ENCODE measurements at regions not wholly inside any gene's neighbourhood (a gene's known extent, or its start where the extent isn't known, plus 50 kb on each side); places are given as distances from the start of the nearest gene placed in this dataset.
"Not testable (repeated sequence)": the region's sequence is repeated elsewhere in the genome, so short reads cannot be mapped to it uniquely, and the experiment has no call there.

DNA sequence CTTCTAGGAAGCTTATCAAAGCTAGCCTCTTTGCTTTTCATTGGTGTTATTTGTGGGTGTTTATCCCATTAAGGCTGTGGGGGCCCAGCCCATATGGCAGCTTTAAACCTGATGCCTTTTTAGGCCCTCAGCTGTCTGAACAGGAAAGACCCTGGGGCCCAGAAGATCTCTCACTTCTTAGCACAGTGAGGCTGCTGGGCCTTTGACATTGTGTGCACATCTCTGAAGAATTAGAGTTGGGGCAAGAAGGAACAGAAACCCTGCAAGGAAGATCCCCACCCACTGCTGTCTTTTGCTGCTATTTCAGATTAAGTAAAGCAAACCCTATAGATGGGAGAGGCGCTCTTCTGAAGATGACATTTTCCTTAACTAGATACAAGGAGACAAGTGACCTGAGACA lies 250.0 kb downstream of the SMAD2 start:
- FAIRE-seq (no peak), DNase-seq (ENCODE audit: insufficient read length, low spot score) (no peak)
- TF ChIP-seq POLR2A (IDR thresholded peaks at IDR 0.05; ENCODE audit: low read depth, low read length): no peak

- TF ChIP-seq POLR2A (IDR thresholded peaks at IDR 0.05; ENCODE audit: low read depth, low read length): no peak
- FAIRE-seq: no peak
Observed at GRCh38 chr18:47679864-47680263, 250.6 kb downstream of the SMAD2 start.

GRCh38 chr18:47677952-47678351 lies 252.5 kb downstream of the SMAD2 start:
- FAIRE-seq: no peak
- no peak for DNase-seq (ENCODE audit: insufficient read length, low spot score)
- no peak for TF ChIP-seq POLR2A (IDR thresholded peaks at IDR 0.05; ENCODE audit: low read depth, low read length)

More at GRCh38 chr18:47679864-47680263, 250.6 kb downstream of the SMAD2 start:
- no peak for DNase-seq (ENCODE audit: insufficient read length, low spot score)

- FAIRE-seq (no peak), DNase-seq (ENCODE audit: insufficient read length, low spot score) (no peak)
- no peak for TF ChIP-seq POLR2A (IDR thresholded peaks at IDR 0.05; ENCODE audit: low read depth, low read length)
Observed at GRCh38 chr18:47669815-47670214, 260.6 kb downstream of the SMAD2 start.

GRCh38 chr18:47658498-47658897 lies 272.0 kb downstream of the SMAD2 start:
- TF ChIP-seq POLR2A (IDR thresholded peaks at IDR 0.05; ENCODE audit: low read depth, low read length): no peak
- FAIRE-seq: no peak
- no peak for DNase-seq (ENCODE audit: insufficient read length, low spot score)

DNA sequence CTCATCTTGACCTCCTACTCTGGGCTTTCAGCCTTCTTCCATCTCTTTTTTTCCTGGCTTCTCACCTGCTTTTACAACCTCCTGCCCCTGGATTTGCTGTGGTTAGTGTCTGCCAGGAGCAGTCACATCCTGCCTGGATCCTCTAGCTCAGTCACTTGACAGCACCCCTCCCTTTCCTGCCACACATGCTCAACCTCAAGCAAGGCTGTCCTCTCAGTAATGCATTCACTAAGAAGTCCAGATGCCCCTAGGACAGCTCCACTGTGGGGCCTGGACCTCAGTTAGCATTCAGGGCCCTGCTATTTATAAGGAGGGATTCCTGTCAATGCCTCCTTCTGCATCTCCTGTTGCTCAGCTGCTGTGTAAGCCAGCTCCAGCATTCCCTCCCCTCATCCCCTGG lies 275.5 kb downstream of the SMAD2 start:
- no peak for TF ChIP-seq POLR2A (IDR thresholded peaks at IDR 0.05; ENCODE audit: low read depth, low read length)

DNA sequence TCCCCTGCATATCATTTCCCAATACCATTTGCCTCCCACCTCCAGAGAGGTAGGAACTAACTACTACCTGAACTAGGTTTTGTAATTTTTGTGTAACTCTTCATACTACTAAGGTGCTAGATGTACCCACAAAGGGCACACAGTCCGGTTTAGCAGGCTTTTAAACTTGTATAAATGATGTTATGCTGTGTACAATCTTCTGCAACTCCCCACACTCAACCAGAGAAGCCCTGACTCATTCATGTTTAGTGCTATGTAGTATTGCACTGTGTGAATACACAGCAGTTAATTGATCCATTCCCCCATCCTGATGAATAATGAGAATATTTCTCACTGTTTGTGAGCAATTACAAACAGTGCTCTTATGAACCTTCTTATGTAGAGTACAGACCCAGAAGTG lies 285.6 kb downstream of the SMAD2 start:
- TF ChIP-seq POLR2A (IDR thresholded peaks at IDR 0.05; ENCODE audit: low read depth, low read length): no peak
- DNase-seq (ENCODE audit: insufficient read length, low spot score) (no peak), FAIRE-seq (no peak)

More for the DNA sequence above, 275.5 kb downstream of the SMAD2 start:
- FAIRE-seq (no peak), DNase-seq (ENCODE audit: insufficient read length, low spot score) (no peak)

DNA sequence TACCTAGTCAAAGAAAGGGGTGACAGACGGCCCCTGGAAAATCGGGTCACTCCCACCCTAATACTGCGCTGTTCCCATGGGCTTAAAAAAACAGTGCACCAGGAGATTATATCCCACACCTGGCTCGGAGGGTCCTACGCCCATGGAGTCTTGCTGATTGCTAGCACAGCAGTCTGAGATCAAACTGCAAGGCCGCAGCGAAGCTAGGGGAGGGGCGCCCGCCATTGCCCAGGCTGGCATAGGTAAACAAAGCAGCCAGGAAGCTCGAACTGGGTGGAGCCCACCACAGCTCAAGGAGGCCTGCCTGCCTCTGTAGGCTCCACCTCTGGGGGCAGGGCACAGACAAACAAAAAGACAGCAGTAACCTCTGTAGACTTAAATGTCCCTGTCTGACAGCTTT lies 292.9 kb downstream of the SMAD2 start:
- FAIRE-seq; DNase-seq (ENCODE audit: insufficient read length, low spot score): not testable (repeated sequence)

DNA sequence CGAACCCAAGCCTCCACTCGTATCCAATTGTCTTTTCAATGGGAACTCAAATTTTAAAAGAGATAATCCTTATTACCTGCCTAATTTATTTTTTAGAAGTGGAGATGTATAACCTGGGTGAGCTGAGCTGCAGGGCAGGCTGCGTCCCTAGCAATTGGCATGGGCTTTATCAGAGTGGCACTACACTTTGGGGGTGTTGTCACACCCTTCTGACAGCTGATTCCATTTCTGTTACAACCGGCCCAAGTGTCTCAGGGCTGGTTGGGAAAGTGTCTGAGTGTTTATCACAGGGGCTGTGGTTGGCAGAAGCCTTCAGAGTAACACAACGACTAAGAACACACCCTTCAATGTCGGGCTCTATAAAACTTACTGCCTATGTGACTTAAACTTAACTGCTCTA lies 295.0 kb downstream of the SMAD2 start:
- no peak for TF ChIP-seq POLR2A (IDR thresholded peaks at IDR 0.05; ENCODE audit: low read depth, low read length)
- DNase-seq (ENCODE audit: insufficient read length, low spot score): no peak
- FAIRE-seq: no peak

- no peak for FAIRE-seq
- TF ChIP-seq POLR2A (IDR thresholded peaks at IDR 0.05; ENCODE audit: low read depth, low read length): no peak
- no peak for DNase-seq (ENCODE audit: insufficient read length, low spot score)
Observed at GRCh38 chr18:47632970-47633635, 297.4 kb downstream of the SMAD2 start.

- no peak for DNase-seq (ENCODE audit: insufficient read length, low spot score)
- TF ChIP-seq POLR2A (IDR thresholded peaks at IDR 0.05; ENCODE audit: low read depth, low read length): no peak
- FAIRE-seq: no peak
Observed at GRCh38 chr18:47628893-47629292, 301.6 kb downstream of the SMAD2 start.

DNA sequence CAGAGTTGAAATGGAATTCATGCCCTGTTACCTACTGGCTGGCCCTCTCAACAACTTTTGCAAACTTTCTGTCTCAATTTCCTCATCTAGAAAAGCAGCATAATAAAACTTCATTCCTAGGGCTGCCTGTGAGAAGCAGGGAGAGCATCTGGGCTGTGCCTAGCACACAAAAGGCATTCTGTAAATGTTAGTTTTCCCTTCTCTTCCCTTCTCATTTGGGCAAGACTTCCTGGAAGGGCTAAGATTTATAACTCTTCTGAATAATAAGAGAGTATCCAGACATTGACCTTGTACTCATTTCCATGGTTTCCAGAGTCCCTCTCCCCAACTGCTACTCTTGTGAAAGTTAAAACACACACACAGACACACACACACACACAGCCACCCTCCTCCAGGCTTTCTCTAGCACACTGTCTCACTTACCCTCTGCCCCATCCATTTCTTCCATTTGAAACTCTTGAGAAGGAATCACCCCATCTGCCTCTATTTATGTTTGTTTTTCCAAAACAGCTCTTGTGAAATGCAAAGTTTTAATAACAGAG lies 302.1 kb downstream of the SMAD2 start:
- no peak for TF ChIP-seq POLR2A (IDR thresholded peaks at IDR 0.05; ENCODE audit: low read depth, low read length)
- FAIRE-seq (no peak), DNase-seq (ENCODE audit: insufficient read length, low spot score) (no peak)

DNA sequence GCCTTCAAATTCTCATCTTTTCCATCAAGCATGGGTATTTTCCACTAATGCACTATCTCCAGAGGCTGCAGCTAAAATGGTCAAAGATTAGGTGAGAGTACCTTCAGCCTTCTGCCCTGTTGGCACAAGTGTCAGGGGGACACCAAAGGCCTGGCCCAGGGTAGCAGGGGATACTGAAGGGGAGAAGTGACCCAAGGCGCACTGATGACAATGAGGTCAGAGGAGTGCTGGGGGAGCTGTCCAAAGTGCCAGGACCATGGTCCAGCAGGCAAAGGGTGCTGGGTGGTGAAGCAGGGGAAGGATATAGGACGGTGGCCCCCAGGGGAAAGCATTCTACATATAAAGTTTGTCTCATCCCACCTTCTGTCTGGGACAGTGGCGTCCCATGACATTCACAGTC lies 303.4 kb downstream of the SMAD2 start:
- DNase-seq (ENCODE audit: insufficient read length, low spot score): no peak
- TF ChIP-seq POLR2A (IDR thresholded peaks at IDR 0.05; ENCODE audit: low read depth, low read length): no peak
- no peak for FAIRE-seq

GRCh38 chr18:47619771-47620448 lies 310.5 kb downstream of the SMAD2 start:
- no peak for TF ChIP-seq POLR2A (IDR thresholded peaks at IDR 0.05; ENCODE audit: low read depth, low read length)
- DNase-seq (ENCODE audit: insufficient read length, low spot score) (no peak), FAIRE-seq (no peak)

- DNase-seq (ENCODE audit: insufficient read length, low spot score) (no peak), FAIRE-seq (no peak)
- TF ChIP-seq POLR2A (IDR thresholded peaks at IDR 0.05; ENCODE audit: low read depth, low read length): no peak
Observed at GRCh38 chr18:47618758-47619157, 311.7 kb downstream of the SMAD2 start.

Data from H54 (cell line).